Suppressor macrophage treated with lipopolysaccharide for 1 hour (primary cell): ENCODE measurements at regions not wholly inside any gene's neighbourhood (a gene's known extent, or its start where the extent isn't known, plus 50 kb on each side); places are given as distances from the start of the nearest gene placed in this dataset.
"Not testable (repeated sequence)": the region's sequence is repeated elsewhere in the genome, so short reads cannot be mapped to it uniquely, and the experiment has no call there.

Experiments
- DNase-seq, 3 donors: peaks; one replicate each; pipeline ENCODE4 v3.0.0-alpha.2; 2020 to 2022

DNA sequence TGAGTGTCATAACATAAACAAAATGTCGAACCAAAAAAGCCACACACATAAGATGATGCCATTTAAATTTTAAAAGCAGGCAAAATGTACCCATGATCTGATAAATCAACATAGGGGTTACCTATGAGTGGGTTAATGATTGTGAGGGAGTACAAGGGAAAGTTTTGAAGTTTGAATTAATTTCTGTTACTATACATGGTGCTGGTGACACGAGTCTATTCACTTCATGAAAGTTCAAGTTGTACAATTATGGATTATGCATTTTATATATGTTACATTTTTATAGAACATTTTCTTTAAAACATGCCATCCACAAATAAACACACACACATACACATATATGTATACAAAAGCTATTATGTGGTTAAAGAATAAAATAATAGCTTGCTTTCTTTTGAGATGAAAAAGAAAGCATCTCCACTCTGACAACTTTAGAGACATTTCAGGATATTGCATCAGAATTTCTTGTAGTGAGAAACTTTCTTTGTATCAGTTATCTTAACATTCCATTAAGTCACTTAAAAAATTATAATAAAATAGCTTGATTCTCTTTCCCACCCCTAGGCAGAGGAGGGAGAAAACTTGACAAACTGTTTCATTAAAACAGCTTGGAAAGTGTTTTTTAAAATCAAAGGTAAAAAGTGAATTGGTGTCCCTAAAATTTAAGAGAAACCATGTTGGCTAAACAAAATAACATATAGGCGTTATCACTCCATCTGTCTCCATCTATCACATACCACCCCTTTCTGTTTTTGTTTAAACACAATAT is 891.8 kb upstream of the NDST4 start:
- no peak for DNase-seq

DNA sequence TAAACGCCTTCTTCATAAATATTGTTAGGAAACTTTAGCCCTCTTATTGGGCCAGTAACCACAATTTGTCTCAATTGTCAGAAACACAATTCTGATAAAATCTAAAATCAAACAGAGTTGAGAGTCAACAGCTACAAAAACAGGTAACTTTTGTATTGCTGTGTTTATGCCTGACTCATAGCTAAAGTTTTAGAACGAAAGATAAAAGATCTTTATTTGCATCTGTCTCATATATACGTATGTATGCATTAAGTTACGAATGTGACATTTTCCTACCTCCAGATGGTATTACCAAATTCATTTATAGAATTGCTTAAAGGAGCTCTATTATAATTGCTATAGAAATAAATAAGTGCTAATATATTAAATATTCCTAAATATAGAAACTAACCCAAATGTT is 887.9 kb upstream of the NDST4 start:
- no peak for DNase-seq

GRCh38 chr4:115986573-115986972 is 873.2 kb upstream of the NDST4 start:
- no peak for DNase-seq

DNA sequence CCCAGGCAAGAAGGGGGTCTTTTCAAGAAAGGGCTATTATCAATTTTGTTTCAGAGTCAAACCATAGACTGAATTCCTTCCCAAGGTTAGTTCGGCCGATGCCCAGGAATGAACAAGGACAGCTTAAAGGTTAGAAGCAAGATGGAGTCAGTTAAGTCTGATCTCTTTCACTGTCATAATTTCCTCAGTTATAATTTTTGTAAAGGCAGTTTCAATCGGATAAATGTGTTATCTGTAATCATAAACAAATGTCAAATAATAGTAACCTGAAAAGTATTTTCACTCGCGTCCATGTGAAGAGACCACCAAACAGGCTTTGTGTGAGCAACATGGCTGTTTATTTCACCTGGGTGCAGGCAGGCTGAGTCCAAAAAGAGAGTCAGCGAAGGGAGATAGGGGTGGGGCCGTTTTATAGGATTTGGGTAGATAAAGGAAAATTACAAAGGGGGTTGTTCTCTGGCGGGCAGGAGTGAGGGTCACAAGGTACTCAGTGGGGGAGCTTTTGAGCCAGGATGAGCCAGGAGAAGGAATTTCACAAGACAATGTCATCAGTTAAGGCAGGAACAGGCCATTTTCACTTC is 862.1 kb upstream of the NDST4 start:
- DNase-seq = not testable (repeated sequence)

DNA sequence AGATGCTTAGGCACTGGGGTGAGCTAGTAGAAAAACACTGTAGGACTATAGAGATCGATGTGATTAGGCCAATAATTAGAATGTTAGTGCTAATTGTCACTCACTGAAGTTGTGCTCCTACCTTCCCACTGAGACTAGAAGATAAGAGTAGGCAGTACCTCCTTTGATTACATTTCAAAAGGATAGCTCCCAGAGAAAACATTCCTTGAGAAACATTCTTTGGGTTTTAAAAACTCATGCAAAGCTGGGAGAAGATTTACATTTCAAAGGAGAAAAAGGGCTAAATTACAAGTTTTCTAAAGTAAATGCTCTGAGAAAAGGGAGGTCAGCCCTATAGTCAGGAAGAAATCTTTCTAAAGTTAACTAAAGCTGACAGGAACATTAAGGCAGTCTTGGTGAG is 860.3 kb upstream of the NDST4 start:
- DNase-seq = no peak

GRCh38 chr4:115972967-115973366 is 859.5 kb upstream of the NDST4 start:
- no peak for DNase-seq

GRCh38 chr4:115970859-115971258 is 857.4 kb upstream of the NDST4 start:
- DNase-seq = no peak

- no peak for DNase-seq
These were observed 856.3 kb upstream of the NDST4 start for GRCh38 chr4:115969756-115970155.

GRCh38 chr4:115965588-115965987 is 852.2 kb upstream of the NDST4 start:
- DNase-seq = no peak

GRCh38 chr4:115956054-115956796 is 842.8 kb upstream of the NDST4 start:
- DNase-seq = not testable (repeated sequence)

DNA sequence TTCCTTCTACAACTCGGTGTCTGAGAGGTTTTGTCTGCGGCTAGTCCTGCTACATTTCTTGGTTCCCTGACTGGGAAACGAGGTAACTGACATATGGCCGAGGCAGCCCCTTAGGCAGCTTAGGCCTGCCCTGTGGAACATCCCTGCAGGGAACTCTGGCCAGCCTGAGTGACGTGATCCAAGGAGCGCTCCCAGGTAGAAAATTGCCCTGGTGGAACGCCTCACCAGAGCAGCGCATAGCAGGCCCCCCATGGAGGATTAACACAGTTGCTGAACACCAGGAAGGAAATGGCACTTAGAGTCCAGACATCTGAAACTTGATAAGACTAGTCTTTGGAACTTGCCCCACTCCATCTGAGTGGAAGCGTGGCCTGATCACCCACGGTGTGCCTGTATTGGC is 837.4 kb upstream of the NDST4 start:
- no peak for DNase-seq

GRCh38 chr4:115949974-115950743 is 836.7 kb upstream of the NDST4 start:
- not testable (repeated sequence) for DNase-seq

DNA sequence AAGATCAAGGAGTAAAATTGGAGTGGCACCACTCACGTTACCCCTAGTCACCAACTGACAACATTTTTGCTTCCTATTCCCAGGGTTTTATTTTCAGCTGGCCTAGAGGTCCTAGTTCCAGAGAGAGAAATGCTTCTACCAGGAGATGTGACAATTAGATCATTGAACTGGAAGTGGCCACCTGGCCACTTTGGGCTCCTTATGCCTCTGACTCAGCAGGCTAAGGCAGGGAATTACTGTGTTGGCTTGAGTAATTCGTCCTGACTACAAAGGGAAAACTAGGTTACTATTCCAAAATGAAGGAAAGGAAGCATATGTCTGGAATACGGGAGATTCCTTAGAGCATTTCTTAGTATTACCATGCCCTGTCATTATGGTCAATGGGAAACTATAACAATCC is 831.6 kb upstream of the NDST4 start:
- DNase-seq = no peak

- DNase-seq = no peak
These were observed 830.9 kb upstream of the NDST4 start for GRCh38 chr4:115944146-115944905.

GRCh38 chr4:115938764-115939443 is 825.5 kb upstream of the NDST4 start:
- DNase-seq = no peak

DNA sequence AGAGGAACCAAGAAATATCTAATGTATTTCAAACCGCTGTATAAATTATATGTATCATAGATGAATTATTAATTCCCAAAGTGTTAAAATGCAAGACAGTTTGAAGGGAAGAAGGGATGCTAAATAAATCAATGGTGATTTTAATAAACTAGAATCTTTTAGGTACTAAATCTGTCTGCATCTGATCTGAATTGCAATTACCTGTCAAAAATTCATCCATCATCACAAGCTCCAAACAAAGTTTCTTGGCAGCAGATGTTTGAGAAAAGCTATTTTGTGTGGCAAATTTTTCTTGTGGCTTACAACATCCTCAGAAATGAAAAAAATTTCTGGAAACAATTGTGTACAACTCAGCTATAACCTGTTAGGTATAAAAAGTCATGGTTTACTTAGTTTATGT is 816.0 kb upstream of the NDST4 start:
- DNase-seq = no peak

DNA sequence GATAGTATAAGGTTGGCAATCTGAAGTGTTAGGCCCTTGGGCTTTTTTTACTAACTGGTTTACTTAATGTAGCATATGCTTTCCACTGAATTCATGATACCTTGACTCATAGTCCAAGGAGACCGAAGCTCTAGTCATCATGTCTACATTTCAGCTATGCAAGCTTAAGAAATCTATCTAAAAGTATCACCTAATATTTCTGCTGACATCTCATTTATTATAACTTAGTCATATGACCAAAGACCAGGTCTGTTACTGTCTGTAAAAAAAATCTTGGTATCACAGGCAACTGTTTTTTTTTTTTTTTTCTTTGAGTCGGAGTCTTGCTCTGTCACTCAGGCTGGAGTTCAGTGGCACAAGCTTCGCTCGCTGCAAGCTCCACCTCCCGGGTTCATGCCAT is 814.0 kb upstream of the NDST4 start:
- no peak for DNase-seq

DNA sequence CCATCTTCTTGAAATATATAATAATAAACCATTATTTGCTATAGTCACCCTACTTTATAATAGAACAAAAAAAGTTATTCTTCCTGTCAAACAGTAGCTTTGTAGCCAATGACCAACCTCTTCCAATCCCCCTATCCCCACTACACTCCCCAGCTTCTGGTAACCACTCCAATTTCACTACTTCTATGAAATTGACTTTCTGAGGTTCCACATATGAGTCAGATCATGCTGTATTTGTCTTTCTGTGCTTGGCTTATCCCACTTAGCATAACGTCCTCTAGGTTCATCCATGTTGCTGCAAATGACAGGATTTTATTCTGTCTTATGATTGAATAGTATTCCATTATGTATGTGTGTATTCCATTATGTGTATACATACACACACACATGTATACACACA is 809.7 kb upstream of the NDST4 start:
- DNase-seq = no peak

GRCh38 chr4:115920637-115921036 is 807.2 kb upstream of the NDST4 start:
- no peak for DNase-seq

- no peak for DNase-seq
These were observed 804.7 kb upstream of the NDST4 start for GRCh38 chr4:115918149-115918548.

DNA sequence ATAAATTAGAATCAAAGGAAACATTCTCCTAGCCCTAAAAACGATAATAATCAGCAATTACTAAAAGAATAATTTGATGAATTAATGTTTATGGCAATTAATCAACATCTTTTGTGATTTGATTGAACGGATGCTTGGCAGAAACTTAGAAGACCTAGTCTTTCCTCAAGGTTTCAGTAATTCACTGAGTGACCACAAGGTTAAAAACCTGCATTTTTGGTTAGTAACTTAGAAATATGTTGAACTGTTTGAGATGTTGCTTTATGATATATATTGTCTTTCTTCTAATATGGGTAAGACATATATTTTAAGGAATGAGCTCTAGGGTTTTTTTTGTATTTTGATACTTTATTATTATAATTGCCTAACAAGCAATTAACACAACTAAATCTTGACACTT is 793.0 kb upstream of the NDST4 start:
- DNase-seq = no peak

DNA sequence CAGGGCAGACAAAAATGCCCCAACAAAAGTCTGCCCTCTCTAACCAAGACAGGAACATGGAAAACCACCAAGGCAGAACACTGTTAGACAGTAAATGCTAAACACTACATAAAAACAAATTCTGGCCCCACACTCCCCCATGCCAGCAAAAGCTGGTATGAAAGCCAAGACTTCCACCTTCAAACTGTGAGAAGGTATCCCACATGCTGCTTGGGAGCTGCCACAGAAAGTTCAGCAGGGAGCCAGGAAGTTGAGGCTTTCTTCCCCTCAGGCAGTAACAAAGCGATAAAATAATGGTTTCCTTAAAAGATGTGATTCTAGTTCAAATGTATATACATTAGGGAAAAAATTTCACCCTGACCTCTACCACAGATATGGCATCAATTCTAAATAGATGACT is 770.4 kb upstream of the NDST4 start:
- no peak for DNase-seq
